ENCODE measurements at regions not wholly inside any gene's neighbourhood (a gene's known extent, or its start where the extent isn't known, plus 50 kb on each side); places are given as distances from the start of the nearest gene placed in this dataset.

GRCh38 chr3:147471741-147472140 lies 62.6 kb downstream of the ZIC1 start:
- H3K4me3 ChIP-seq (ENCODE audit: insufficient read depth, low read depth, low read length) = no peak overlapping the region
- Mint-ChIP-seq H3K27ac (ENCODE audit: unreplicated experiment) (no peak overlapping the region), H3K4me3 (ENCODE audit: unreplicated experiment) (no peak overlapping the region), H3K27me3 (ENCODE audit: low read depth, unreplicated experiment) (no peaks in the 10 kb centered on the region), H3K9me3 (ENCODE audit: unreplicated experiment) (peaks cover 3% of the 10 kb centered on the region), H3K36me3 (ENCODE audit: low read depth, unreplicated experiment) (no peaks in the 10 kb centered on the region), H3K4me1 (ENCODE audit: low read depth, unreplicated experiment) (no peaks in the 10 kb centered on the region)
- no peaks in the 10 kb centered on the region for H3K79me2 ChIP-seq (ENCODE audit: insufficient read depth, low read length)
- no peak overlapping the region for H3K9ac ChIP-seq (ENCODE audit: low read length)
- TF ChIP-seq EZH2 (IDR thresholded peaks at IDR 0.05; ENCODE audit: insufficient read depth, low read length) = no peak
- TF ChIP-seq, protein P1, sequence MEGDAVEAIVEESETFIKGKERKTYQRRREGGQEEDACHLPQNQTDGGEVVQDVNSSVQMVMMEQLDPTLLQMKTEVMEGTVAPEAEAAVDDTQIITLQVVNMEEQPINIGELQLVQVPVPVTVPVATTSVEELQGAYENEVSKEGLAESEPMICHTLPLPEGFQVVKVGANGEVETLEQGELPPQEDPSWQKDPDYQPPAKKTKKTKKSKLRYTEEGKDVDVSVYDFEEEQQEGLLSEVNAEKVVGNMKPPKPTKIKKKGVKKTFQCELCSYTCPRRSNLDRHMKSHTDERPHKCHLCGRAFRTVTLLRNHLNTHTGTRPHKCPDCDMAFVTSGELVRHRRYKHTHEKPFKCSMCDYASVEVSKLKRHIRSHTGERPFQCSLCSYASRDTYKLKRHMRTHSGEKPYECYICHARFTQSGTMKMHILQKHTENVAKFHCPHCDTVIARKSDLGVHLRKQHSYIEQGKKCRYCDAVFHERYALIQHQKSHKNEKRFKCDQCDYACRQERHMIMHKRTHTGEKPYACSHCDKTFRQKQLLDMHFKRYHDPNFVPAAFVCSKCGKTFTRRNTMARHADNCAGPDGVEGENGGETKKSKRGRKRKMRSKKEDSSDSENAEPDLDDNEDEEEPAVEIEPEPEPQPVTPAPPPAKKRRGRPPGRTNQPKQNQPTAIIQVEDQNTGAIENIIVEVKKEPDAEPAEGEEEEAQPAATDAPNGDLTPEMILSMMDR (IDR thresholded peaks at IDR 0.05; ENCODE audit: insufficient read depth, low read depth, low read length) = no peak
- no peaks in the 10 kb centered on the region for H3K36me3 ChIP-seq (ENCODE audit: insufficient read depth, low read length)
- FAIRE-seq = no peak
- no peaks in the 10 kb centered on the region for H3K4me1 ChIP-seq (ENCODE audit: insufficient read depth, low read length)
- no peak for DNase-seq (ENCODE audit: low read depth)
- no peak overlapping the region for H3K4me2 ChIP-seq (ENCODE audit: low read length)
- H3K9me3 ChIP-seq (ENCODE audit: insufficient read depth, low read depth, low read length) = no peaks in the 10 kb centered on the region
- H4K20me1 ChIP-seq (ENCODE audit: insufficient read depth, low read length) = no peaks in the 10 kb centered on the region
- H2AFZ ChIP-seq (ENCODE audit: low read depth, low read length) = no peak overlapping the region
- H3K27ac ChIP-seq (ENCODE audit: low read depth, low read length) = no peak overlapping the region
- no peaks in the 10 kb centered on the region for H3K27me3 ChIP-seq (ENCODE audit: insufficient read depth, low read length)

- no peak for FAIRE-seq
- Histone ChIP-seq H3K27ac (ENCODE audit: low read depth, low read length) (no peak overlapping the region), H3K4me2 (ENCODE audit: low read length) (no peak overlapping the region), H4K20me1 (ENCODE audit: insufficient read depth, low read length) (no peaks in the 10 kb centered on the region), H3K9ac (ENCODE audit: low read length) (no peak overlapping the region), H3K9me3 (ENCODE audit: insufficient read depth, low read depth, low read length) (no peaks in the 10 kb centered on the region), H2AFZ (ENCODE audit: low read depth, low read length) (no peak overlapping the region), H3K4me3 (ENCODE audit: insufficient read depth, low read depth, low read length) (no peak overlapping the region), H3K27me3 (ENCODE audit: insufficient read depth, low read length) (no peaks in the 10 kb centered on the region), H3K4me1 (ENCODE audit: insufficient read depth, low read length) (no peaks in the 10 kb centered on the region), H3K79me2 (ENCODE audit: insufficient read depth, low read length) (no peaks in the 10 kb centered on the region), H3K36me3 (ENCODE audit: insufficient read depth, low read length) (no peaks in the 10 kb centered on the region)
- Mint-ChIP-seq H3K4me3 (ENCODE audit: unreplicated experiment) (no peak overlapping the region), H3K27ac (ENCODE audit: unreplicated experiment) (no peak overlapping the region), H3K9me3 (ENCODE audit: unreplicated experiment) (peaks cover 3% of the 10 kb centered on the region), H3K4me1 (ENCODE audit: low read depth, unreplicated experiment) (no peaks in the 10 kb centered on the region), H3K36me3 (ENCODE audit: low read depth, unreplicated experiment) (no peaks in the 10 kb centered on the region), H3K27me3 (ENCODE audit: low read depth, unreplicated experiment) (no peaks in the 10 kb centered on the region)
- DNase-seq (ENCODE audit: low read depth) = no peak
- TF ChIP-seq, protein P1 (IDR thresholded peaks at IDR 0.05; ENCODE audit: insufficient read depth, low read depth, low read length) = no peak
- no peak for TF ChIP-seq EZH2 (IDR thresholded peaks at IDR 0.05; ENCODE audit: insufficient read depth, low read length)
Measured at GRCh38 chr3:147472846-147473245, 63.7 kb downstream of the ZIC1 start.

GRCh38 chr3:147483145-147483544 lies 74.0 kb downstream of the ZIC1 start:
- H3K4me1 Mint-ChIP-seq (ENCODE audit: low read depth, unreplicated experiment) = no peaks in the 10 kb centered on the region
- Histone ChIP-seq H3K9ac (ENCODE audit: low read length) (no peak overlapping the region), H3K36me3 (ENCODE audit: insufficient read depth, low read length) (no peaks in the 10 kb centered on the region), H2AFZ (ENCODE audit: low read depth, low read length) (no peak overlapping the region), H4K20me1 (ENCODE audit: insufficient read depth, low read length) (no peaks in the 10 kb centered on the region), H3K4me1 (ENCODE audit: insufficient read depth, low read length) (no peaks in the 10 kb centered on the region), H3K9me3 (ENCODE audit: insufficient read depth, low read depth, low read length) (no peaks in the 10 kb centered on the region), H3K4me3 (ENCODE audit: insufficient read depth, low read depth, low read length) (no peak overlapping the region), H3K27ac (ENCODE audit: low read depth, low read length) (no peak overlapping the region), H3K79me2 (ENCODE audit: insufficient read depth, low read length) (no peaks in the 10 kb centered on the region), H3K4me2 (ENCODE audit: low read length) (no peak overlapping the region), H3K27me3 (ENCODE audit: insufficient read depth, low read length) (no peaks in the 10 kb centered on the region)
- TF ChIP-seq EZH2 (IDR thresholded peaks at IDR 0.05; ENCODE audit: insufficient read depth, low read length) = no peak
- TF ChIP-seq, protein P1 (IDR thresholded peaks at IDR 0.05; ENCODE audit: insufficient read depth, low read depth, low read length) = no peak
- H3K9me3 Mint-ChIP-seq (ENCODE audit: unreplicated experiment) = no peaks in the 10 kb centered on the region
- H3K27ac Mint-ChIP-seq (ENCODE audit: unreplicated experiment) = no peak overlapping the region
- DNase-seq (ENCODE audit: low read depth) (no peak), FAIRE-seq (no peak)
- no peaks in the 10 kb centered on the region for H3K27me3 Mint-ChIP-seq (ENCODE audit: low read depth, unreplicated experiment)
- no peak overlapping the region for H3K4me3 Mint-ChIP-seq (ENCODE audit: unreplicated experiment)
- no peaks in the 10 kb centered on the region for H3K36me3 Mint-ChIP-seq (ENCODE audit: low read depth, unreplicated experiment)
